Gastrocnemius medialis (tissue), 4 donors: ENCODE measurements at regions not wholly inside any gene's neighbourhood (a gene's known extent, or its start where the extent isn't known, plus 50 kb on each side); places are given as distances from the start of the nearest gene placed in this dataset.

Experiments used
- ATAC-seq, 2 donors: fragments of 150-250 bp; one replicate each; pipeline ENCODE4 v1.9.1; 2016
- DNase-seq, 2 donors: peaks; one replicate each; pipeline ENCODE4 v3.0.0-alpha.2; 2019
- H3K27ac ChIP-seq, 4 donors: fragments of 200-600 bp; sonication (generic); 1 replicate in 1 of 4; 2 replicates in 3 of 4; pipeline ENCODE4 v1.5.1; 2016 to 2018; ENCODE audit warnings: mild to moderate bottlenecking in 2 of 4, moderate library complexity in 1 of 4
- H3K27me3 ChIP-seq, 3 donors: fragments of 200-600 bp; sonication (generic) in 2 of 3; 1 replicate in 1 of 3; 2 replicates in 2 of 3; pipeline versions ENCODE4 v1.5.1 to v1.6.0; 2016 to 2019; ENCODE audit warnings: mild to moderate bottlenecking in 1 of 3, moderate library complexity in 1 of 3
- H3K36me3 ChIP-seq, 2 donors: fragments of 200-600 bp; sonication (generic) in 1 of 2; one replicate each; pipeline ENCODE4 v1.5.1; 2017 to 2018
- H3K4me1 ChIP-seq, 2 donors: fragments of 200-600 bp; sonication (generic) in 1 of 2; one replicate each; pipeline ENCODE4 v1.5.1; 2016 to 2017; ENCODE audit warnings: mild to moderate bottlenecking in 2 of 2
- H3K4me3 ChIP-seq, 4 donors: fragments of 200-600 bp; sonication (generic) in 3 of 4; 1 replicate in 1 of 4; 2 replicates in 3 of 4; pipeline ENCODE4 v1.5.1; 2016 to 2019; ENCODE audit warnings: mild to moderate bottlenecking in 2 of 4
- H3K9me3 ChIP-seq, 3 donors: fragments of 200-600 bp; sonication (generic) in 2 of 3; 1 replicate in 1 of 3; 2 replicates in 2 of 3; pipeline ENCODE4 v1.5.1; 2016 to 2019
- CTCF ChIP-seq, 5 experiments: fragments of 450-650 bp in 3 of 5; fragments of 200-600 bp in 2 of 5; sonication (generic) in 2 of 5; IDR thresholded peaks in 4 of 5; conservative IDR thresholded peaks in 1 of 5; 1 replicate in 4 of 5; 2 replicates in 1 of 5; pipeline ENCODE4 v1.5.1; 2016 to 2019; ENCODE audit warnings: antibody characterized with exemption in 5 of 5, mild to moderate bottlenecking in 3 of 5, moderate library complexity in 3 of 5
- POLR2A ChIP-seq, 2 donors: fragments of 450-650 bp; IDR thresholded peaks; one replicate each; pipeline ENCODE4 v1.6.1; 2017; ENCODE audit warnings: antibody characterized with exemption in 2 of 2, mild to moderate bottlenecking in 2 of 2, moderate library complexity in 2 of 2
- in situ Hi-C, 4 donors: fragments of 200-750 bp; cut with MboI; loops; one replicate each; pipeline versions ENCODE4 v1.15.0 to v1.8.0; 2017; ENCODE audit warnings: low sequenced_read_pairs in 4 of 4
- intact Hi-C: fragments of 100-400 bp; cut with DNase I; formaldehyde crosslinking; loops from one replicate; pipeline ENCODE4 v1.15.1; 2023; ENCODE audit warnings: low total_unique reads

- TF ChIP-seq CTCF (IDR thresholded peaks at IDR 0.05 in 4 of 5, conservative IDR thresholded peaks at IDR 0.05 in 1 of 5) (no peak), POLR2A (IDR thresholded peaks at IDR 0.05) (no peak)
- no peaks in the 10 kb centered on the region for H3K27me3 ChIP-seq
- DNase-seq = no peak
- H3K9me3 ChIP-seq = no peaks in the 10 kb centered on the region
- no peak overlapping the region for H3K27ac ChIP-seq
- no peak overlapping the region for H3K4me3 ChIP-seq
- ATAC-seq = no peak
- H3K36me3 ChIP-seq = no peaks in the 10 kb centered on the region
- intact Hi-C loops = no loop called here
- in situ Hi-C loops = no loop called here
- no peaks in the 10 kb centered on the region for H3K4me1 ChIP-seq
Measured at GRCh38 chr9:105193560-105193959, 50.9 kb upstream of the SLC44A1 start.

DNA sequence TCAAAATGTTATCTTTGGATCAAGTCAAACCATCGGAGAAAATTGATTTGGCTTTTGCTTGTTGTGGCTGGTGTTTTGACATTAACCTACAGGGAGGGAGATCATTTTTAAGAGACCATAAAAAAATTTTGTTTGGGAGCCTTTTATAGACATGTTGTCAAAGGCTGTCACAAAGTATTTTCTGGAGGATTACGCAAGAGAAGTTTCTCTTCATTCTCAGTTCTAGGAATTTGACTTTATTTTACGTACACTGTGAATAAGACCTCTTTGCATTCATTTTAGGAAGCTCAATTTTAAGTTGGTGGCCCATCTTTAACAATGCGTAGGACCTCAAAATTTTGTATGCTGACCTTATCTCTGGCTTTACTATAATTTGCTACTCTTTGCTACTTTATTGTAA lies 50.2 kb upstream of the SLC44A1 start:
- H3K9me3 ChIP-seq = no peaks in the 10 kb centered on the region
- no peaks in the 10 kb centered on the region for H3K27me3 ChIP-seq
- DNase-seq (no peak), ATAC-seq (no peak)
- H3K27ac ChIP-seq = no peak overlapping the region
- in situ Hi-C loops = no loop called here
- intact Hi-C loops = no loop called here
- H3K4me1 ChIP-seq = no peaks in the 10 kb centered on the region
- TF ChIP-seq POLR2A (IDR thresholded peaks at IDR 0.05) (no peak), CTCF (IDR thresholded peaks at IDR 0.05 in 4 of 5, conservative IDR thresholded peaks at IDR 0.05 in 1 of 5) (no peak)
- no peak overlapping the region for H3K4me3 ChIP-seq
- H3K36me3 ChIP-seq = no peaks in the 10 kb centered on the region
